Activated naive CD4-positive, alpha-beta T cell treated with anti-CD3 and anti-CD28 coated beads for 36 hours (primary cell): ENCODE measurements at regions not wholly inside any gene's neighbourhood (a gene's known extent, or its start where the extent isn't known, plus 50 kb on each side); places are given as distances from the start of the nearest gene placed in this dataset.
"Not testable (repeated sequence)": the region's sequence is repeated elsewhere in the genome, so short reads cannot be mapped to it uniquely, and the experiment has no call there.

Experiments used
- CTCF ChIA-PET: fragments of 350-600 bp; sonication (Branson Sonifier 250); formaldehyde crosslinking; loops from one replicate; lab custom pipeline; 2021; ENCODE audit warnings: antibody characterized with exemption; lab: Charles Lee
- DNase-seq: peaks from one replicate; pipeline ENCODE4 v3.0.0-alpha.2; 2020
- H3K27ac Mint-ChIP-seq: one replicate; pipeline ENCODE4 v1.8.0; 2021; ENCODE audit warnings: mild to moderate bottlenecking, mixed read lengths
- H3K27me3 Mint-ChIP-seq: one replicate; pipeline ENCODE4 v1.8.0; 2021; ENCODE audit warnings: low read depth, mixed read lengths
- H3K36me3 Mint-ChIP-seq: one replicate; pipeline ENCODE4 v1.8.0; 2021; ENCODE audit warnings: low read depth, mixed read lengths
- H3K4me1 Mint-ChIP-seq: one replicate; pipeline ENCODE4 v1.8.0; 2021; ENCODE audit warnings: low read depth, mixed read lengths
- H3K4me3 Mint-ChIP-seq: one replicate; pipeline ENCODE4 v1.8.0; 2021; ENCODE audit warnings: mild to moderate bottlenecking, moderate library complexity, mixed read lengths
- H3K9me3 Mint-ChIP-seq: one replicate; pipeline ENCODE4 v1.8.0; 2021; ENCODE audit warnings: mixed read lengths
- intact Hi-C: fragments of 100-400 bp; cut with micrococcal nuclease; formaldehyde crosslinking; loops from one replicate; pipeline ENCODE4 v1.15.1; 2023

DNA sequence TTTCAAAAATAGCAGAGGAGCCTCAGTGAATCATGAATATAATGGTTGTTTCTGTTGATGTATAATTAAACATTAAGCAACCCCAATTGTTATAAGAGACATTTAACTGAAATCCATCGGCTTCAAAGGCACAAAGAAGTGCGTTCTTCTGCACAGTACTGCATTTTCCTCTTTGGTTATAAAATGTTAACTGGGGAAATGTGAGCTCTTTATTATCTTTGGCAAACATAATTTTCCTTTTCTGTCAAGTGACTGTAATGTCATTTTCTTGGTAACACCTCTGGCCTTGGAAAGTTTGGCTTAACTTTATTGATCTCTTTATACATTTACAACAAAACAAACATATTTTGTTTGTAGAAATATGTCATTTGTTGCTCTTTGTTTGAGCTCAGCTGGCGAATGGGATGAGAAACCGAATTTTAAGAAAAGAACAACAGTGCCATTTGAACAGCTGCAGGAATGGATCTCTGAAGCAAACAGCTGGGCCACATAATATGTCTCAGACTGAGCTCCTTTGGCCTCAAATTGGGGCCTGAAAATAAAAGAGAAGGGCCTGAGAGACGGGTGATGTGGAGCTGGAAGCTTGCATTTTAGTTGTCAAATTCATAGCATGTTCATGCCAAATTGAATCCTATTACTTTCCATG lies 427.0 kb upstream of the SPTLC3 start:
- intact Hi-C loops = no loop called here
- CTCF ChIA-PET = no interaction called here
- Mint-ChIP-seq H3K36me3 (no peaks in the 10 kb centered on the region), H3K27me3 (no peaks in the 10 kb centered on the region), H3K27ac (no peak overlapping the region), H3K4me3 (no peak overlapping the region), H3K4me1 (no peaks in the 10 kb centered on the region), H3K9me3 (peaks cover 5% of the 10 kb centered on the region)
- no peak for DNase-seq

DNA sequence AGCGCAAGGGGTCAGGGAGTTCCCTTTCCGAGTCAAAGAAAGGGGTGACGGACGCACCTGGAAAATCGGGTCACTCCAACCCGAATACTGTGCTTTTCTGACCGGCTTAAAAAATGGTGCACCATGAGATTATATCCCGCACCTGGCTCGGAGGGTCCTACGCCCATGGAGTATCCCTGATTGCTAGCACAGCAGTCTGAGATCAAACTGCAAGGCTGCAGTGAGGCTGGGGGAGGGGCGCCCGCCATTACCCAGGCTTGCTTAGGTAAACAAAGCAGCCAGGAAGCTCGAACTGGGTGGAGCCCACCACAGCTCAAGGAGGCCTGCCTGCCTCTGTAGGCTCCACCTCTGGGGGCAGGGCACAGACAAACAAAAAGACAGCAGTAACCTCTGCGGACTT lies 426.1 kb upstream of the SPTLC3 start:
- H3K27me3 Mint-ChIP-seq, intact Hi-C loops, H3K4me3 Mint-ChIP-seq, H3K27ac Mint-ChIP-seq, H3K4me1 Mint-ChIP-seq, H3K36me3 Mint-ChIP-seq, H3K9me3 Mint-ChIP-seq, CTCF ChIA-PET, DNase-seq: not testable (repeated sequence)

DNA sequence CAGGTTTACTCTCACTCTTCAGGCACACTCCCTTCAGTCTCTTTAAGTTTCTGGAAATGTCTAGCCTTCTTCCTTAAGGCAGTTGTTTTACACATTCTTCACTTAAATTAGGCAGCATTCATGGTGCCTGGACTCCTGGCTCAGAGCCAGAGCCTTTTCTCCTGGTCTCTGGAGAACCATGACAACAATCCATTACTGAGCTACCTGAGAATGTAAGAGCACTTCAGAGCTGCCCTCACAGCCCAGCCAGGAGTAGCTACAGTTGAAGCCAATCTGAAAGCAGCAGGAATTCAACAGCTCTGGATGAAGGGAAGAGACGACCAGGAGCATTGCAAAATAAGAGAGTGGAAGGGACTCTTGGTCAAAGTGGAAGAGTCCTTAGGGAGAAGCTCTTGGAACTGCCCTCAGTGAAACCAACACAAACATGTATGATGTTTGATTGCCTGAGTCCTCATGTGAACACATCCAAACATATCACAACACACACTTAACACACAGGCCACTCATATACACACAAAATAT lies 416.8 kb upstream of the SPTLC3 start:
- intact Hi-C loops = no loop called here
- CTCF ChIA-PET = no interaction called here
- Mint-ChIP-seq H3K4me3 (no peak overlapping the region), H3K36me3 (no peaks in the 10 kb centered on the region), H3K27ac (no peak overlapping the region), H3K9me3 (peaks cover 5% of the 10 kb centered on the region), H3K27me3 (no peaks in the 10 kb centered on the region), H3K4me1 (no peaks in the 10 kb centered on the region)
- no peak for DNase-seq

DNA sequence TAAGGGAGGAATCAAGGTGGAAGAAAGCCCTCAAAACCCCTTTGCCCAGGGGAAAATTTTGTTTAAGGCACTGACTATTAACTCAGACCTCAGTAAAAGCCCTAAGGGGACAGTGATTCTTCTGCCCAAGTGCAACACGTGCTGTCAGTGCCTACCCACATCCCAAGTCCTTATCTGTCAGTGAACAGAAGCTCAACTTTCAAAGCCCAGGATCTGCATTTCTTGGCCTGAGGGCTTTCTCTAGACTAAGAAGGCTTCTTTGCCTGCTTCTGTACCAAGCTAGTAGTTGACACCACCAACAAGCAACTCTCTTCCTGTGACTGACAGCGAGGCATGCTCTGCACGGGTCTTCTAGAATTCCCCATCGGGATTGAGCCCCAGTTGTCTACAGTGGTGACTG lies 416.0 kb upstream of the SPTLC3 start:
- no peak for DNase-seq
- intact Hi-C loops = no loop called here
- Mint-ChIP-seq H3K36me3 (no peaks in the 10 kb centered on the region), H3K4me3 (no peak overlapping the region), H3K4me1 (no peaks in the 10 kb centered on the region), H3K9me3 (peaks cover 5% of the 10 kb centered on the region), H3K27me3 (no peaks in the 10 kb centered on the region), H3K27ac (no peak overlapping the region)
- CTCF ChIA-PET = no interaction called here

DNA sequence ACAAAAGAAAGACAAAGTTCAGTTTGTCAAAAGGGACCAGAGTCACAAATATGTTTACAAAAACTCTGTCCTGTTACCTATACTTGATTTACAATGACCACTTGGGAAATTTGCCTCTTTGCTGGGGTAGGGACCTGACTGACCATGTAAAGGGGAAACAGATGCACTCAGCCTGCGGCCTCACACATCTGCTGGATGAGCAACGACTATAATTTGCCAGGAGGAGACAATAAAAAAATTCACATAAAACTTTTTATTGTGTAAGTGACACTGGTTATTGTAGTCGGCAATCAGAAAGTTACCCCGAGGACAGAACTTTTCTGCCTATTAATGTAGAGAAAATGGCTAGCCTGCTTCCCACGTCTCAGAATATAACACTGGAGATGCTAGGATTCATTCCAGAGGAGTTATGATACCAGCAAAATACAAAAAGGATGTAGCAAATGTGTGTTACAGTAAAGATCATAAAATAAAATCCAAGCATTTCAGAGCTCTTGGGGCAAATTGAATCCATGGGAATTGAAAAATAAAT lies 415.4 kb upstream of the SPTLC3 start:
- intact Hi-C loops = no loop called here
- no peaks in the 10 kb centered on the region for H3K4me1 Mint-ChIP-seq
- no peaks in the 10 kb centered on the region for H3K27me3 Mint-ChIP-seq
- DNase-seq = no peak
- H3K27ac Mint-ChIP-seq = no peak overlapping the region
- CTCF ChIA-PET = no interaction called here
- no peak overlapping the region for H3K4me3 Mint-ChIP-seq
- peaks cover 5% of the 10 kb centered on the region for H3K9me3 Mint-ChIP-seq
- H3K36me3 Mint-ChIP-seq = no peaks in the 10 kb centered on the region

DNA sequence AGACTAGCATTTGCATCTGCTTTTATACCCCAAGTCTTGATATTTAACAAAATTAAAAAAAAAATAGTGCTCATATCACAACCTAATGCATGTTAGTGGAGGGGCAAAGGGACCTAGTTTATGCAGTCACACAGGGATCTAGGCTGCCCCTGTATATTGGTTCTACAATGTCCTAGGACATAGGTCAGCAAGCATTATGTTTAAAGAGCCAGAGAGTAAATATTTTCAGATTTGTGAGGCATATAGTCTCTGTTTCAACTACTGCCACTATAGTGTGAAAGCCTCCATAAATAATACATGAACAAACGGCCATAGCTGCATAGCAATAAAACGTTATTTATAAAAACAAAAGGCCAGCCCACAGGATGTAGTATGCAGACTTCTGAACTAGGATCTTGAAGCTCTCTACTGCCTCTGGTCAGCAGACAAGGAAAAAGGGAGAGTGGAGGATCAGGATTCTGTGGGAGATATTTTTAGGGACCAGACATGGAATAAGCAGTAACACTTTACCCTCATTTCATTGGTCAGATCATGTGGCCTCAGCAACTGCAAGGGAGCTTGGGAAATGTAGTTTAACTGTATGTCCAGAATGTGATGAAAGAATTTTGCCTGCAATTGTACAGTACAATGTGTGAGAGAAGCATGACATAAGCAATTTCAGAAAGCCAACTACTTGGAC lies 414.2 kb upstream of the SPTLC3 start:
- CTCF ChIA-PET = interaction anchor here (0.7 kb wide), 1 partner anchor 438 kb away, joined by 3 read pairs; no protein-coding TSS in a partner anchor
- no peaks in the 10 kb centered on the region for H3K27me3 Mint-ChIP-seq
- H3K4me1 Mint-ChIP-seq = no peaks in the 10 kb centered on the region
- no peak overlapping the region for H3K4me3 Mint-ChIP-seq
- peaks cover 3% of the 10 kb centered on the region for H3K9me3 Mint-ChIP-seq
- DNase-seq = no peak
- H3K36me3 Mint-ChIP-seq = no peaks in the 10 kb centered on the region
- intact Hi-C loops = no loop called here
- no peak overlapping the region for H3K27ac Mint-ChIP-seq

DNA sequence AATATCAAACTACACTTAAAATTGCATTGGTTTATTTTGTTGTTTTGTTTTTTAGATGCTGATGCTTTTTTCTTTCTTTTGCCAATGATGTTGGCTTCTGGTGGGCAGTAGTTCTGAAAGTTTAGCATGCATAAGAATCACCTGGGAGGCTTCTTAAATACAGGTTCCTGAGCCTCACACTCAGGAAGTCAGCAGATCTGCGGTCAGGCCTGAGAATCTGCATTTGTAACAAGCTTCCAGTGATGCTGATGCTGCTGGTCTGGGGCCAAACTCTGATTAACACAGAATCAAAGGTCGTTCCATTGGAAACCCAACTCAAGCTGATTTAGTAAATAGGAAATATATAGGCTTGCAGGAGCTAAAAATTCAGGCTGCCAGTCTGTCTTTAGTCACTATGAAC lies 412.9 kb upstream of the SPTLC3 start:
- H3K27ac Mint-ChIP-seq = no peak overlapping the region
- no peaks in the 10 kb centered on the region for H3K27me3 Mint-ChIP-seq
- no peaks in the 10 kb centered on the region for H3K4me1 Mint-ChIP-seq
- CTCF ChIA-PET = no interaction called here
- intact Hi-C loops = no loop called here
- DNase-seq = no peak
- H3K4me3 Mint-ChIP-seq = no peak overlapping the region
- H3K36me3 Mint-ChIP-seq = no peaks in the 10 kb centered on the region
- peaks cover 3% of the 10 kb centered on the region for H3K9me3 Mint-ChIP-seq

DNA sequence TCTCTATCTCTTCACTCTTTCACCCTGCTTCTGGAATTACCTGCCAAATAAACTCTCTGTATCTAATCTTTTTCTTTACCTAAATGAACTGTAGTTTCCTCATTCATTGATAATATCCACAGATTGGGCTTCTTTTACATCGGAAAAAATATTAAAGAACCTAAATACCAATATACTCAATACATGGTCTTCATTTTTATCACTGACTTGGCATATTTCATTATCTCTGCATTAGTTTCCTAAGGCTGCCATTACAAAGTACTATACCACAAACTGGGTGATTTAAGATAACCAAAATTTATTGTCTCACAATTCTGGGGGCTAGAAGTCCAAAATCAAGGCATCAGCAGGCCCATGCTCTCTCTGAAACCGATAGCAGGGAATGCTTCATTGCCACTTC lies 411.9 kb upstream of the SPTLC3 start:
- Mint-ChIP-seq H3K27me3 (no peaks in the 10 kb centered on the region), H3K4me1 (no peaks in the 10 kb centered on the region), H3K9me3 (peaks cover 3% of the 10 kb centered on the region), H3K27ac (no peak overlapping the region), H3K4me3 (no peak overlapping the region), H3K36me3 (no peaks in the 10 kb centered on the region)
- CTCF ChIA-PET = no interaction called here
- DNase-seq = no peak
- intact Hi-C loops = no loop called here

DNA sequence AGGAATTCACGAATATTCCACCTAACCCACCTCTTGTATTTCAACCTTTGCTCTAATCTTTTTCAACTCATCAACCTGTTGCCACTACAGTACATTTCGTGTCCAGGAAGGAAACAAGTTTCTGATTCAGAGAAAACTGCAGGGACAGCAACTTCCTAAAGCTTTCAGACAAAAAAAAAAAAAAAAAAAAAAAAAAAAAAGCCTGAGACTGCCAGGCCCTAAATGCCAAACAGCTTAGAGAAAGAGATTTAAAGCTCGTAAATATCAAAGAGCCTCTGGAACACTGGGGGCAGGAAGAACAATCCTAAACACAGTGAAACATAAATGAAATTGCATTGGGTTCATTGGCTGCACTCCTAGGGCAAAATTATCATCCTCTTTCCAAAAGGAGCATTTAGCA lies 411.2 kb upstream of the SPTLC3 start:
- Mint-ChIP-seq H3K36me3 (no peaks in the 10 kb centered on the region), H3K4me1 (no peaks in the 10 kb centered on the region), H3K27me3 (no peaks in the 10 kb centered on the region), H3K27ac (no peak overlapping the region), H3K4me3 (no peak overlapping the region), H3K9me3 (no peaks in the 10 kb centered on the region)
- CTCF ChIA-PET = no interaction called here
- no peak for DNase-seq
- intact Hi-C loops = no loop called here

DNA sequence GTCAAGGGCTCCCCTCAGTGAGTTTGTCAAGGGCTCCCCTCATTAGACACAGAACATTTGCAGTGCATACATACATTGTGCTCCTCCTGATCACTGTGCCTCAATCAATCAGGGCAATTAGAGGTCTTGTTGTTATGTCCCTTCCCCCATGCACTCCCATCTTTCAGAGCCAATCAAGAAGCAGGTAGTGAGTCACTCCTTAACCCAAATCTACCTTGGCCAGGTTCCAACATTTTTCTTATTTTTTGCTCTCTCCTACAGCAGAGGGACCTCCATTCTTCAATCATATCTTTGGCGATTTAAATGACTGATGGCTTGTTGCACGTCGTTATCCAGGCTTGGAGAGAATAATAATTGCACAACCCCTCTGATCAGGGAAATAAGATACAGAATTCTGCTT lies 409.9 kb upstream of the SPTLC3 start:
- Mint-ChIP-seq H3K4me1 (no peaks in the 10 kb centered on the region), H3K27ac (no peak overlapping the region), H3K36me3 (no peaks in the 10 kb centered on the region), H3K4me3 (no peak overlapping the region), H3K9me3 (no peaks in the 10 kb centered on the region), H3K27me3 (no peaks in the 10 kb centered on the region)
- intact Hi-C loops = no loop called here
- no peak for DNase-seq
- CTCF ChIA-PET = no interaction called here

DNA sequence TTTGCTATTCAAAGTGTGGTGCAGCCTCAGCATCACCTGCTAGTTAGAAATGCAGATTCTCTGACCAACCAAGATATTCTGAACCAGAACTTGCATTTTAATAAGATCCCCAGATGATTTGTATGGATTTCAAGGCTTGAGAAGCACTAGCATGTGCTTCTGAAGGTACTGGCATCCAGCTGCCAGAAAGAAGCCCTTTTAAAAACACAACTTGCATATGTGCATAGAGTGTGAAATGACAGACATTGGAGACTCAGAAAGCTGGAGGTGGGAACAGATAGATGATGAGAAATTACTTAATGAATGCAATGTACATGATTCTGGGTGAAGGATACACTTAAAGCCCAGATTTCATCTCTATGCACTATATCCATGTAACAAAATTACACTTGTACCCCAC lies 409.3 kb upstream of the SPTLC3 start:
- no peak overlapping the region for H3K4me3 Mint-ChIP-seq
- no peaks in the 10 kb centered on the region for H3K4me1 Mint-ChIP-seq
- intact Hi-C loops = no loop called here
- CTCF ChIA-PET = no interaction called here
- DNase-seq = no peak
- H3K27me3 Mint-ChIP-seq = no peaks in the 10 kb centered on the region
- no peaks in the 10 kb centered on the region for H3K9me3 Mint-ChIP-seq
- H3K36me3 Mint-ChIP-seq = no peaks in the 10 kb centered on the region
- H3K27ac Mint-ChIP-seq = no peak overlapping the region

DNA sequence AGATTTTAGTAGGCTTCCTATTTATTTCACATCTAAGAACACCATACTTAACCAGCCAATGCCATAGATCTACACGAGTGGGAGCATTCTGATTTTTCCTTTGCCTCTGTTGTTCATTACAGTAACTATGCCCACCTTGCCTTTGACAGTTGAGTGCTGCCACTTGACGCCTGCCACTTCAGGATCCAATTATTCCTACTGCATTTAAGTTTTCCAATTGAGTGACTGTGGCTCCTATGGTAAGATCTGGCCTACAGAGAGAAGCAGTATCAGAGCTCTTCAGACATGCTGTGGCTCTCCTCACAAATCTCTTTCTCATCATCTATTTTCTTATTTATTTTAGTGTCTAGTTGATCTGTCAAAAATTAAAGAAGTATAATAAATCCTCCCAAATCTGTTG lies 403.0 kb upstream of the SPTLC3 start:
- intact Hi-C loops = no loop called here
- Mint-ChIP-seq H3K9me3 (peaks cover 2% of the 10 kb centered on the region), H3K36me3 (no peaks in the 10 kb centered on the region), H3K27me3 (no peaks in the 10 kb centered on the region), H3K4me1 (no peaks in the 10 kb centered on the region), H3K4me3 (no peak overlapping the region), H3K27ac (no peak overlapping the region)
- CTCF ChIA-PET = no interaction called here
- DNase-seq = no peak

DNA sequence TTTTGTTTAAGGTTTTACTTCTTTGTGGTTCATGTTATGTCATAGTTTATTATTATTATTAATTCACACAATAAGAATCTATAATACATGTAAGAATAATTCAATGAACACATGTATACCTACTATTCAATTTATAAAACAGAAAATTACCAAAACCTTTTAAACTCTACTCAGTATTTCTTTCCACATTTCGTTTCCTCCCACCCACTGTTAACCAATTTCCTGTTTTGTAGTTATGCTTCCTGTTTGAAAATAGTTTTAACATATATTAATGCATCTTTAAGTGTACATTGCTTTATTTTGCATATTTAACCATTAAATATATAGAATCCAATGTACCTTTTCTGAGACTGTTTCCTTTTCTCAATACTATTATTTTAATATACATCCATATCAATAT lies 397.9 kb upstream of the SPTLC3 start:
- H3K4me3 Mint-ChIP-seq = no peak overlapping the region
- intact Hi-C loops = no loop called here
- no peaks in the 10 kb centered on the region for H3K36me3 Mint-ChIP-seq
- CTCF ChIA-PET = no interaction called here
- no peak for DNase-seq
- H3K27me3 Mint-ChIP-seq = no peaks in the 10 kb centered on the region
- H3K4me1 Mint-ChIP-seq = no peaks in the 10 kb centered on the region
- H3K27ac Mint-ChIP-seq = no peak overlapping the region
- H3K9me3 Mint-ChIP-seq = peaks cover 2% of the 10 kb centered on the region
